ENCODE measurements at regions not wholly inside any gene's neighbourhood (a gene's known extent, or its start where the extent isn't known, plus 50 kb on each side); places are given as distances from the start of the nearest gene placed in this dataset.

DNA sequence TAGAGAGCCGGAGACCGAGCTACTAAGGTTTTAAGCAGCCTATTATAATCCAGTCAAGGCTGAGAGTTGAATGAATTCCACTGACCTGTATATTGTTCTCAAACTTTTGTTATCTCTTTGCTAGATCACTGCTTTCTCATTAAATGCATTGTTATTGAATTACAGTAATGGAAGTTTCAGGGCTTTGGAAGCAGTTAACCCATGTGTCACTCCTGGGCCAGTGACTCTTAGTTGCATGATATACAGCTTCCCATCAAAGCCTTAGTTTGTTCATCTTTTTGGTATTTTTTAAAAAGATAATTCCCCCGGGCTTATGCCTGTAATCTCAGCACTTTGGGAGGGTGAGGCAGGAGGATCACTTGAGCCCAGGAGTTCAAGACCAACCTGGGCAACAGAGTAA lies 55.4 kb upstream of the KIAA1217 start:
- peaks cover 0 to 6% (median 0%) of the 10 kb centered on the region in 3 experiments for H3K27me3 ChIP-seq (ENCODE audit: control insufficient read depth in 3 of 3, insufficient read depth in 3 of 3, low read depth in 1 of 3, low read length in 3 of 3)
- H2AFZ ChIP-seq (ENCODE audit: low read length) = no peak overlapping the region
- no peak overlapping the region for H3K4me2 ChIP-seq (ENCODE audit: insufficient read depth, low read length, poor library complexity, severe bottlenecking)
- DNase-seq (ENCODE audit: low spot score) = no peak
- peaks cover 0 to 2% of the 10 kb centered on the region in 2 donors for H3K9me3 ChIP-seq (replicated peaks in 1 of 2; ENCODE audit: control insufficient read depth in 2 of 2, insufficient read depth in 1 of 2, low read depth in 1 of 2, low read length in 2 of 2)
- H3K4ac ChIP-seq (ENCODE audit: low read length) = no peak overlapping the region
- no peak overlapping the region for H3K18ac ChIP-seq (ENCODE audit: low read length)
- no peaks in the 10 kb centered on the region for H3K36me3 ChIP-seq (replicated peaks in 1 of 2; ENCODE audit: control insufficient read depth in 2 of 2, insufficient read depth in 2 of 2, low read length in 2 of 2)
- no peak overlapping the region for H3K27ac ChIP-seq (replicated peaks; ENCODE audit: low read length)
- no peak overlapping the region for H4K8ac ChIP-seq (ENCODE audit: low read depth, low read length)
- H2AK5ac ChIP-seq (ENCODE audit: low read depth, low read length) = no peak overlapping the region
- H3K79me1 ChIP-seq (ENCODE audit: low read depth, low read length) = no peaks in the 10 kb centered on the region
- no peak overlapping the region for H2BK12ac ChIP-seq (ENCODE audit: low read length)
- no peak overlapping the region for H3K23ac ChIP-seq (ENCODE audit: low read depth, low read length, poor library complexity)
- H3K14ac ChIP-seq (ENCODE audit: low read length) = no peak overlapping the region
- H3K4me1 ChIP-seq (ENCODE audit: control insufficient read depth in 2 of 2, insufficient read depth in 1 of 2, low read depth in 1 of 2, low read length in 2 of 2) = no peaks in the 10 kb centered on the region
- no peak overlapping the region for H3K4me3 ChIP-seq (ENCODE audit: low read length in 2 of 2)
- no peak overlapping the region for H3K9ac ChIP-seq (ENCODE audit: low read depth, low read length, poor library complexity)
- no peak overlapping the region for H2BK120ac ChIP-seq (ENCODE audit: low read depth, low read length)
- no CpG with 5 or more reads among the region's 3 CpGs for WGBS, 2 donors (ENCODE audit: extremely low coverage in 2 of 2, insufficient read length in 2 of 2, insufficient replicate concordance in 1 of 2)
- no peak overlapping the region for H4K91ac ChIP-seq (ENCODE audit: low read depth, low read length, poor library complexity)
- H2BK15ac ChIP-seq (ENCODE audit: low read length) = no peak overlapping the region
- no peak overlapping the region for H2BK5ac ChIP-seq (ENCODE audit: low read length)

DNA sequence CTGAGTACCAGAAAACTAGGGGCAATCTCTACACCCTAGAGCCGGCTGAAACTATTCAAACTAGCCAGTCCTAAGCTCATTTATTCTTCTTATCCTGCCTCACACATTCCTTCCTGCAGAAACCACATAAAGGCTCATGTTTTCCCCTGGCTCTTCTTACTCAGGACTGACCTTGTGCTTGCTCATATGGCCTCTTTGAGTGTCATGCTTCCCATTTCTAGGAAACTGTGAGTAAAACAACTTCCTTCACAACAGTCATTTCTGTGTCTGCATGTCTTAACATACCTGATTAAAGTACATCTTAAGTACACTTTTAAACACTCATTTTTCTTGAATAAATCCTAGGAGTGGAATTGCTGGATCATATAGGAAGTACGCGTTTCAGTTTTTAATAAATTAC lies 52.3 kb upstream of the KIAA1217 start:
- Histone ChIP-seq H3K27me3 (ENCODE audit: control insufficient read depth in 3 of 3, insufficient read depth in 3 of 3, low read depth in 1 of 3, low read length in 3 of 3) (peaks cover 0 to 2% (median 0%) of the 10 kb centered on the region in 3 experiments), H2AFZ (ENCODE audit: low read length) (no peak overlapping the region), H2BK12ac (ENCODE audit: low read length) (no peak overlapping the region), H4K91ac (ENCODE audit: low read depth, low read length, poor library complexity) (no peak overlapping the region), H3K79me1 (ENCODE audit: low read depth, low read length) (no peaks in the 10 kb centered on the region), H3K36me3 (replicated peaks in 1 of 2; ENCODE audit: control insufficient read depth in 2 of 2, insufficient read depth in 2 of 2, low read length in 2 of 2) (no peaks in the 10 kb centered on the region), H3K23ac (ENCODE audit: low read depth, low read length, poor library complexity) (no peak overlapping the region), H3K4me2 (ENCODE audit: insufficient read depth, low read length, poor library complexity, severe bottlenecking) (no peak overlapping the region), H2AK5ac (ENCODE audit: low read depth, low read length) (no peak overlapping the region), H3K4me3 (ENCODE audit: low read length in 2 of 2) (no peak overlapping the region), H3K9ac (ENCODE audit: low read depth, low read length, poor library complexity) (no peak overlapping the region), H3K14ac (ENCODE audit: low read length) (no peak overlapping the region), H3K4me1 (ENCODE audit: control insufficient read depth in 2 of 2, insufficient read depth in 1 of 2, low read depth in 1 of 2, low read length in 2 of 2) (no peaks in the 10 kb centered on the region), H3K27ac (replicated peaks; ENCODE audit: low read length) (no peak overlapping the region), H3K9me3 (replicated peaks in 1 of 2; ENCODE audit: control insufficient read depth in 2 of 2, insufficient read depth in 1 of 2, low read depth in 1 of 2, low read length in 2 of 2) (peaks cover 0 to 2% of the 10 kb centered on the region in 2 donors), H2BK15ac (ENCODE audit: low read length) (no peak overlapping the region), H2BK120ac (ENCODE audit: low read depth, low read length) (no peak overlapping the region), H2BK5ac (ENCODE audit: low read length) (no peak overlapping the region), H4K8ac (ENCODE audit: low read depth, low read length) (no peak overlapping the region), H3K18ac (ENCODE audit: low read length) (no peak overlapping the region), H3K4ac (ENCODE audit: low read length) (no peak overlapping the region)
- no CpG with 5 or more reads among the region's 3 CpGs for WGBS, 2 donors (ENCODE audit: extremely low coverage in 2 of 2, insufficient read length in 2 of 2, insufficient replicate concordance in 1 of 2)
- no peak for DNase-seq (ENCODE audit: low spot score)

- no peak overlapping the region for H2AK5ac ChIP-seq (ENCODE audit: low read depth, low read length)
- no peaks in the 10 kb centered on the region for H3K36me3 ChIP-seq (replicated peaks in 1 of 2; ENCODE audit: control insufficient read depth in 2 of 2, insufficient read depth in 2 of 2, low read length in 2 of 2)
- no peak overlapping the region for H3K9ac ChIP-seq (ENCODE audit: low read depth, low read length, poor library complexity)
- peaks cover 0 to 2% (median 0%) of the 10 kb centered on the region in 3 experiments for H3K27me3 ChIP-seq (ENCODE audit: control insufficient read depth in 3 of 3, insufficient read depth in 3 of 3, low read depth in 1 of 3, low read length in 3 of 3)
- H4K91ac ChIP-seq (ENCODE audit: low read depth, low read length, poor library complexity) = no peak overlapping the region
- peaks cover 0 to 1% of the 10 kb centered on the region in 2 donors for H3K4me1 ChIP-seq (ENCODE audit: control insufficient read depth in 2 of 2, insufficient read depth in 1 of 2, low read depth in 1 of 2, low read length in 2 of 2)
- no peak overlapping the region for H3K27ac ChIP-seq (replicated peaks; ENCODE audit: low read length)
- H3K4me3 ChIP-seq (ENCODE audit: low read length in 2 of 2) = no peak overlapping the region
- no peak overlapping the region for H3K14ac ChIP-seq (ENCODE audit: low read length)
- H2AFZ ChIP-seq (ENCODE audit: low read length) = no peak overlapping the region
- no peak overlapping the region for H3K4ac ChIP-seq (ENCODE audit: low read length)
- no peak overlapping the region for H3K23ac ChIP-seq (ENCODE audit: low read depth, low read length, poor library complexity)
- H2BK120ac ChIP-seq (ENCODE audit: low read depth, low read length) = no peak overlapping the region
- no peak overlapping the region for H4K8ac ChIP-seq (ENCODE audit: low read depth, low read length)
- H3K18ac ChIP-seq (ENCODE audit: low read length) = no peak overlapping the region
- no peak for DNase-seq (ENCODE audit: low spot score)
- H3K4me2 ChIP-seq (ENCODE audit: insufficient read depth, low read length, poor library complexity, severe bottlenecking) = no peak overlapping the region
- H2BK12ac ChIP-seq (ENCODE audit: low read length) = no peak overlapping the region
- no peak overlapping the region for H2BK15ac ChIP-seq (ENCODE audit: low read length)
- peaks cover 0 to 2% of the 10 kb centered on the region in 2 donors for H3K9me3 ChIP-seq (replicated peaks in 1 of 2; ENCODE audit: control insufficient read depth in 2 of 2, insufficient read depth in 1 of 2, low read depth in 1 of 2, low read length in 2 of 2)
- no peak overlapping the region for H2BK5ac ChIP-seq (ENCODE audit: low read length)
- H3K79me1 ChIP-seq (ENCODE audit: low read depth, low read length) = no peaks in the 10 kb centered on the region
Observed at GRCh38 chr10:24157567-24157966, 51.4 kb upstream of the KIAA1217 start.
